Heart left ventricle (tissue), 16 donors: ENCODE measurements at regions not wholly inside any gene's neighbourhood (a gene's known extent, or its start where the extent isn't known, plus 50 kb on each side); places are given as distances from the start of the nearest gene placed in this dataset.

ENCODE experiments used
- ATAC-seq, 4 donors: fragments of 200-7000 bp; cut with Tn5 transposase; one replicate each; pipeline ENCODE4 v1.9.1; 2020 to 2022; ENCODE audit warnings: moderate library complexity in 4 of 4, mild to moderate bottlenecking in 3 of 4, moderate number of reproducible peaks in 1 of 4
- DNase-seq, 5 donors: peaks; one replicate each; pipeline ENCODE4 v3.0.0-alpha.2; 2020
- H3K27ac ChIP-seq, 12 donors: fragments of 200-600 bp; sonication (generic) in 4 of 12; one replicate each; pipeline versions ENCODE4 v1.5.0 to v1.8.0; 2016 to 2022; ENCODE audit warnings: mild to moderate bottlenecking in 2 of 12
- H3K27me3 ChIP-seq, 9 donors: fragments of 200-600 bp; sonication (generic) in 2 of 9; one replicate each; pipeline versions ENCODE4 v1.5.1 to v1.8.0; 2016 to 2022; ENCODE audit warnings: mild to moderate bottlenecking in 3 of 9
- H3K36me3 ChIP-seq, 9 donors: fragments of 200-600 bp; sonication (generic) in 2 of 9; one replicate each; pipeline versions ENCODE4 v1.5.0 to v1.8.0; 2018 to 2022; ENCODE audit warnings: mild to moderate bottlenecking in 2 of 9
- H3K4me1 ChIP-seq, 12 donors: fragments of 200-600 bp; sonication (generic) in 4 of 12; one replicate each; pipeline versions ENCODE4 v1.5.0 to v1.8.0; 2016 to 2022; ENCODE audit warnings: mild to moderate bottlenecking in 3 of 12
- H3K4me3 ChIP-seq, 12 donors: fragments of 200-600 bp; sonication (generic) in 4 of 12; one replicate each; pipeline versions ENCODE4 v1.5.0 to v1.8.0; 2017 to 2022; ENCODE audit warnings: mild to moderate bottlenecking in 9 of 12, moderate library complexity in 4 of 12
- H3K9me3 ChIP-seq, 12 donors: fragments of 200-600 bp; sonication (generic) in 4 of 12; one replicate each; pipeline versions ENCODE4 v1.5.0 to v1.8.0; 2016 to 2022; ENCODE audit warnings: mild to moderate bottlenecking in 1 of 12
- POLR2A ChIP-seq, 2 donors: fragments of 450-650 bp; IDR thresholded peaks; one replicate each; pipeline ENCODE4 v1.6.1; 2017; ENCODE audit warnings: antibody characterized with exemption in 2 of 2, mild to moderate bottlenecking in 2 of 2, moderate library complexity in 2 of 2
- WGBS, 4 donors: extraction: QIAGEN DNeasy Blood & Tissue Kit in 2 of 4; methylation state at CpG; one replicate each; pipeline versions ENCODE4 v1.1.5 to v1.1.7; 2013 to 2018; 5-methylcytosine and 5-hydroxymethylcytosine counted together
- intact Hi-C, 10 donors: fragments of 100-400 bp; cut with DNase I; formaldehyde crosslinking; loops; one replicate each; pipeline versions ENCODE4 v1.11.1 to v1.14.2; 2022
- TF ChIP-seq, protein P1 (sequence below), 12 donors: fragments of 200-600 bp; sonication (generic) in 4 of 12; IDR thresholded peaks; one replicate each; pipeline versions ENCODE4 v1.5.0 to v1.8.0; 2018 to 2022; ENCODE audit warnings: antibody characterized with exemption in 12 of 12, mild to moderate bottlenecking in 5 of 12
- donor health status: ischemic (EF 13 %, LVEDD 7.1; RV severe dilation, severe dysfunction).
- donor health status: healthy with polysubstance abuse.
- donor health status: DM: no; HTN: yes; CAD: no.
- donor health status: DM: no; HTN: no; CAD: no.
- donor health status: ischemic (EF 25% LVEDD 6.9; RV normal size, moderate dysfunction).
- donor health status: ischemic (EF 25% LVEDD 5.7; RV mildly dilated, moderate dysfunction).
- donor health status: healthy.
- donor health status: DM: yes; HTN: yes; CAD: no.
- donor health status: ischemic (EF 35%, LVEDD 5.7; RV mildly dilated, moderate dysfunction).
- donor health status: nonischemic (EF 11% LVEDD 7.7; RV severe dilation, severe dysfunction).
- donor health status: DM: yes; HTN: yes; CAD: no.
- donor health status: PGD.
- donor health status: ischemic (EF 29% LVEDD 5.4; RV normal size, mild dysfunction).
- donor health status: nonischemic (EF 23%, LVEDD 6.1; RV moderate dilation, normal function).

DNA sequence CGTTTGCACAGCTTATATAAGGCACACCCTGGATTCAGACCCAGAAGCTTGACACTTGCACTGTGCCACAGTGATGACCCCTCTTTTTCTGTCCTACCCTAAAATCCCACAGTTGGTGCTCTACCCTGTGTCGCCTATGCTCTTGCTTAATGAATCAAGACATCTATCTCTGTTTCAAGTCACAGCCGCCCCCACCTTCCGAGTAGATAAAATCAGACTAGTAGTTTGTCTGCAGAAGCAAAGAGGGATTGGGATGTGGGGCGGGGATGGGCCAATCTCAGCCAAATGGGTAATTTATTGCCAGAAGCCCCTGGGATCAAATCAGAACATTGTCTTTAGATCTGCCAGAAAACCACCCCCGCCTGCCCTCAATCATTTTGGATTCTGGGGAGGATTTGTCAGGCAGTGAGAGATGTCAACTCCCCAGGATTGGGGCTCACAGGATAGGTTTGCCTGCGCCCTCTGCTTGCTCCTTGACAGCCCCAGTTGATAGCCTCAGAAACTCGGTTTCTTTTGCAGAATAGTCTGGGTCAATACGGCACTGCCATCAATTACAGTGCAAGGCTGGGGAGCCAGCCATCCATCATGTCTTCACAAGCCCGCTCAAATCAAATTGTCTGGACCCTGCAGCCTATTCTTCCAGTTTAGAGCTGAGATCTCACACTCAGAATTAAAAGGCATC, 520.8 kb downstream of the GRIN2A start:
- no peak overlapping the region for H3K4me3 ChIP-seq
- no peaks in the 10 kb centered on the region for H3K36me3 ChIP-seq
- ATAC-seq (no peak), DNase-seq (no peak)
- H3K27me3 ChIP-seq: peaks cover 0 to 16% (median 0%) of the 10 kb centered on the region in 9 donors
- TF ChIP-seq POLR2A (IDR thresholded peaks at IDR 0.05): no peak
- TF ChIP-seq, protein P1, sequence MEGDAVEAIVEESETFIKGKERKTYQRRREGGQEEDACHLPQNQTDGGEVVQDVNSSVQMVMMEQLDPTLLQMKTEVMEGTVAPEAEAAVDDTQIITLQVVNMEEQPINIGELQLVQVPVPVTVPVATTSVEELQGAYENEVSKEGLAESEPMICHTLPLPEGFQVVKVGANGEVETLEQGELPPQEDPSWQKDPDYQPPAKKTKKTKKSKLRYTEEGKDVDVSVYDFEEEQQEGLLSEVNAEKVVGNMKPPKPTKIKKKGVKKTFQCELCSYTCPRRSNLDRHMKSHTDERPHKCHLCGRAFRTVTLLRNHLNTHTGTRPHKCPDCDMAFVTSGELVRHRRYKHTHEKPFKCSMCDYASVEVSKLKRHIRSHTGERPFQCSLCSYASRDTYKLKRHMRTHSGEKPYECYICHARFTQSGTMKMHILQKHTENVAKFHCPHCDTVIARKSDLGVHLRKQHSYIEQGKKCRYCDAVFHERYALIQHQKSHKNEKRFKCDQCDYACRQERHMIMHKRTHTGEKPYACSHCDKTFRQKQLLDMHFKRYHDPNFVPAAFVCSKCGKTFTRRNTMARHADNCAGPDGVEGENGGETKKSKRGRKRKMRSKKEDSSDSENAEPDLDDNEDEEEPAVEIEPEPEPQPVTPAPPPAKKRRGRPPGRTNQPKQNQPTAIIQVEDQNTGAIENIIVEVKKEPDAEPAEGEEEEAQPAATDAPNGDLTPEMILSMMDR (IDR thresholded peaks at IDR 0.05): no peak
- intact Hi-C loops: no loop called here
- H3K9me3 ChIP-seq: no peaks in the 10 kb centered on the region
- no peaks in the 10 kb centered on the region for H3K4me1 ChIP-seq
- H3K27ac ChIP-seq: no peak overlapping the region
- WGBS, 4 donors: 60 to 64% (median 63%) methylated on average over 10 of the region's 10 CpGs

DNA sequence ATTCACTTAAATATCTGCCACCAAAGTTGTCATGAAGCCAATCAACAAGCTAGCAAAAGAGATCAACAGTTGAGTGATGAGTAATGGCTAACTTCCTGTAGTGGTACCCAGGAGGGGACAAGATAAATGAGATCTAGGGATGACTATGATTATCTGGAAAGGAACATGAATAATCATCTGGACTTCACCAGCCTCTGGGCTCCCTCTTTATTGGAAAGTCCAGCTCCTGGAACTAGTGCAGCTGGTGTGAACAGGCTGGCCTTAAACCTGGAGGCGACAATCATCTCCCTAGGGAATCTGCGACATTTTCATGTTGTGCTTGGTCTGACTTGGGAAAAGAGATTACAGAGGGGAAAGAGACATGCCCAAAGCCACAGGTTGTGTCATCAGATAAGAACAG, 518.6 kb downstream of the GRIN2A start:
- ATAC-seq (no peak), DNase-seq (no peak)
- no peak overlapping the region for H3K27ac ChIP-seq
- 67 to 85% (median 79%) methylated on average over 2 of the region's 2 CpGs for WGBS, 4 donors
- intact Hi-C loops: no loop called here
- TF ChIP-seq, protein P1 (IDR thresholded peaks at IDR 0.05): no peak
- no peaks in the 10 kb centered on the region for H3K4me1 ChIP-seq
- H3K4me3 ChIP-seq: no peak overlapping the region
- H3K36me3 ChIP-seq: no peaks in the 10 kb centered on the region
- no peaks in the 10 kb centered on the region for H3K9me3 ChIP-seq
- H3K27me3 ChIP-seq: peaks cover 0 to 12% (median 0%) of the 10 kb centered on the region in 9 donors

DNA sequence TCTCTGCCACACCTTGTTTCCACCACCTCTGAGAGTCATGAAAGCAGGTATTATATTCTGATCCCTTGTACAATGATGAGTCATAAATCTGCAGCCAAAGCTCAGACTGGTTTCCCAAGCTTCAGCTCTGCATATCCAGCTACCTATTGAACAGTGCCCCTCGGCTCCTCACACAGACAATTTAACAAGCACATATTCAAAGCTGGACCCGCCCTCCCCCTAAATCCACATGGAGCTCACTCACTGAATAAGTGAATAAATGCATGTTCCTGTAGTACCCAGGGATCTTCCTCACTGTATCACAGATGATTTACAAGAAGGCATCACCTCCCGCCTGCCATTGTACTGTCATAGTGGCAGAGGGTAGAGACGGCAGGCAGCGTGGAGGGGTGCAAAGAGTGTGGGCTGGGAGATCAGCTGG, 516.4 kb downstream of the GRIN2A start:
- H3K4me3 ChIP-seq: no peak overlapping the region
- no peak overlapping the region for H3K27ac ChIP-seq
- H3K4me1 ChIP-seq: no peaks in the 10 kb centered on the region
- no peaks in the 10 kb centered on the region for H3K36me3 ChIP-seq
- no peaks in the 10 kb centered on the region for H3K9me3 ChIP-seq
- TF ChIP-seq POLR2A (IDR thresholded peaks at IDR 0.05): no peak
- TF ChIP-seq, protein P1 (IDR thresholded peaks at IDR 0.05): no peak
- no peak for ATAC-seq
- H3K27me3 ChIP-seq: peaks cover 0 to 11% (median 0%) of the 10 kb centered on the region in 9 donors
- WGBS, 4 donors: 71 to 77% (median 76%) methylated on average over 5 of the region's 5 CpGs
- intact Hi-C loops: no loop called here
- no peak for DNase-seq

- 64 to 71% (median 69%) methylated on average over 9 of the region's 9 CpGs for WGBS, 4 donors
- Histone ChIP-seq H3K27ac (no peak overlapping the region), H3K4me1 (no peaks in the 10 kb centered on the region), H3K4me3 (no peak overlapping the region), H3K27me3 (peaks cover 0 to 11% (median 0%) of the 10 kb centered on the region in 9 donors), H3K9me3 (no peaks in the 10 kb centered on the region), H3K36me3 (no peaks in the 10 kb centered on the region)
- DNase-seq (no peak), ATAC-seq (no peak)
- TF ChIP-seq, protein P1 (IDR thresholded peaks at IDR 0.05): no peak
- TF ChIP-seq POLR2A (IDR thresholded peaks at IDR 0.05): no peak
- intact Hi-C loops: no loop called here
These were observed 515.3 kb downstream of the GRIN2A start for GRCh38 chr16:9666834-9667480.
